Activated T-helper 2 cell treated with anti-CD3 and anti-CD28 coated beads, Interferon-gamma antibody, Interleukin-2, Interleukin-4, amounts not matched to agents 10 μg/mL and 5 μg/mL and 100 μg/mL, durations not matched to agents 14 hours and 24 hours and 36 hours (primary cell): ENCODE measurements at regions not wholly inside any gene's neighbourhood (a gene's known extent, or its start where the extent isn't known, plus 50 kb on each side); places are given as distances from the start of the nearest gene placed in this dataset.
"Not testable (repeated sequence)": the region's sequence is repeated elsewhere in the genome, so short reads cannot be mapped to it uniquely, and the experiment has no call there.

Source experiments
- DNase-seq: peaks from one replicate; pipeline ENCODE4 v3.0.0; 2021; ENCODE audit warnings: low spot score
- H3K27ac Mint-ChIP-seq: one replicate; pipeline ENCODE4 v1.8.0; 2021; ENCODE audit warnings: mixed read lengths
- H3K27me3 Mint-ChIP-seq: one replicate; pipeline ENCODE4 v1.8.0; 2021; ENCODE audit warnings: low read depth, mixed read lengths
- H3K36me3 Mint-ChIP-seq: one replicate; pipeline ENCODE4 v1.8.0; 2021; ENCODE audit warnings: low read depth, mixed read lengths
- H3K4me1 Mint-ChIP-seq: one replicate; pipeline ENCODE4 v1.8.0; 2021; ENCODE audit warnings: low read depth, mixed read lengths
- H3K4me3 Mint-ChIP-seq: one replicate; pipeline ENCODE4 v1.8.0; 2021; ENCODE audit warnings: low read depth, mild to moderate bottlenecking, moderate library complexity, mixed read lengths
- H3K9me3 Mint-ChIP-seq: one replicate; pipeline ENCODE4 v1.8.0; 2021; ENCODE audit warnings: mixed read lengths
- intact Hi-C: fragments of 100-400 bp; cut with micrococcal nuclease; formaldehyde crosslinking; loops from one replicate; pipeline ENCODE4 v1.15.1; 2023

GRCh38 chr16:29182940-29183868, 198.4 kb downstream of the LAT start:
- intact Hi-C loops, H3K4me3 Mint-ChIP-seq, DNase-seq: not testable (repeated sequence)

GRCh38 chr16:29182501-29182900, 197.6 kb downstream of the LAT start:
- Mint-ChIP-seq H3K4me1 (no peaks in the 10 kb centered on the region), H3K27ac (no peak overlapping the region), H3K36me3 (no peaks in the 10 kb centered on the region), H3K9me3 (no peaks in the 10 kb centered on the region), H3K27me3 (no peaks in the 10 kb centered on the region), H3K4me3 (no peak overlapping the region)
- intact Hi-C loops = no loop called here
- DNase-seq = no peak

More at GRCh38 chr16:29182940-29183868, 198.4 kb downstream of the LAT start:
- H3K27ac Mint-ChIP-seq, H3K4me1 Mint-ChIP-seq, H3K36me3 Mint-ChIP-seq, H3K9me3 Mint-ChIP-seq, H3K27me3 Mint-ChIP-seq: not testable (repeated sequence)

GRCh38 chr16:29181921-29182411, 197.1 kb downstream of the LAT start:
- H3K4me3 Mint-ChIP-seq, DNase-seq, H3K36me3 Mint-ChIP-seq, intact Hi-C loops, H3K27me3 Mint-ChIP-seq, H3K9me3 Mint-ChIP-seq, H3K4me1 Mint-ChIP-seq, H3K27ac Mint-ChIP-seq: not testable (repeated sequence)

GRCh38 chr16:29181254-29181780, 196.5 kb downstream of the LAT start:
- H3K27me3 Mint-ChIP-seq, H3K4me1 Mint-ChIP-seq, H3K4me3 Mint-ChIP-seq, DNase-seq, intact Hi-C loops, H3K36me3 Mint-ChIP-seq, H3K27ac Mint-ChIP-seq, H3K9me3 Mint-ChIP-seq: not testable (repeated sequence)

- DNase-seq, H3K27me3 Mint-ChIP-seq, H3K9me3 Mint-ChIP-seq, H3K4me1 Mint-ChIP-seq, H3K36me3 Mint-ChIP-seq, H3K27ac Mint-ChIP-seq, intact Hi-C loops, H3K4me3 Mint-ChIP-seq: not testable (repeated sequence)
Observed at GRCh38 chr16:29180206-29180600, 195.4 kb downstream of the LAT start.

- intact Hi-C loops, H3K4me1 Mint-ChIP-seq, H3K4me3 Mint-ChIP-seq, H3K36me3 Mint-ChIP-seq, DNase-seq, H3K27me3 Mint-ChIP-seq, H3K9me3 Mint-ChIP-seq, H3K27ac Mint-ChIP-seq: not testable (repeated sequence)
Observed at GRCh38 chr16:29179401-29180205, 194.8 kb downstream of the LAT start.

- H3K4me1 Mint-ChIP-seq = not testable (repeated sequence)
Observed at GRCh38 chr16:29177888-29178726, 193.3 kb downstream of the LAT start.

GRCh38 chr16:29177203-29177887, 192.5 kb downstream of the LAT start:
- H3K4me3 Mint-ChIP-seq, H3K4me1 Mint-ChIP-seq, H3K27me3 Mint-ChIP-seq, H3K9me3 Mint-ChIP-seq, DNase-seq, intact Hi-C loops, H3K36me3 Mint-ChIP-seq, H3K27ac Mint-ChIP-seq: not testable (repeated sequence)

More at GRCh38 chr16:29177888-29178726, 193.3 kb downstream of the LAT start:
- H3K4me3 Mint-ChIP-seq, DNase-seq, H3K36me3 Mint-ChIP-seq, H3K27ac Mint-ChIP-seq, intact Hi-C loops, H3K9me3 Mint-ChIP-seq, H3K27me3 Mint-ChIP-seq: not testable (repeated sequence)

- H3K9me3 Mint-ChIP-seq, H3K27ac Mint-ChIP-seq, intact Hi-C loops, DNase-seq, H3K4me1 Mint-ChIP-seq, H3K4me3 Mint-ChIP-seq, H3K27me3 Mint-ChIP-seq: not testable (repeated sequence)
- H3K36me3 Mint-ChIP-seq = peaks cover 13% of the 10 kb centered on the region
Observed at GRCh38 chr16:29176822-29177202, 192.0 kb downstream of the LAT start.

- DNase-seq, intact Hi-C loops, H3K4me1 Mint-ChIP-seq, H3K27ac Mint-ChIP-seq, H3K4me3 Mint-ChIP-seq, H3K27me3 Mint-ChIP-seq, H3K9me3 Mint-ChIP-seq: not testable (repeated sequence)
- H3K36me3 Mint-ChIP-seq = peaks cover 16% of the 10 kb centered on the region
Observed at GRCh38 chr16:29176154-29176470, 191.3 kb downstream of the LAT start.

GRCh38 chr16:29175411-29176153, 190.7 kb downstream of the LAT start:
- H3K4me3 Mint-ChIP-seq, H3K27ac Mint-ChIP-seq, H3K27me3 Mint-ChIP-seq, intact Hi-C loops, H3K9me3 Mint-ChIP-seq, DNase-seq, H3K4me1 Mint-ChIP-seq: not testable (repeated sequence)
- peaks cover 19% of the 10 kb centered on the region for H3K36me3 Mint-ChIP-seq
